IPS-18a (cell line): ENCODE measurements at regions not wholly inside any gene's neighbourhood (a gene's known extent, or its start where the extent isn't known, plus 50 kb on each side); places are given as distances from the start of the nearest gene placed in this dataset.

ENCODE experiments used
- H3K27ac ChIP-seq: one replicate; pipeline ENCODE4 v1.5.1; 2013; ENCODE audit warnings: low read length
- H3K27me3 ChIP-seq: one replicate; pipeline ENCODE4 v1.6.1; 2013; ENCODE audit warnings: mild to moderate bottlenecking, low read length; ENCODE audit not compliant: control insufficient read depth, insufficient read depth
- H3K36me3 ChIP-seq: one replicate; pipeline ENCODE4 v1.6.1; 2013; ENCODE audit warnings: low read depth, low read length; ENCODE audit not compliant: control insufficient read depth
- H3K4me1 ChIP-seq: one replicate; pipeline ENCODE4 v1.6.1; 2013; ENCODE audit warnings: low read depth, low read length; ENCODE audit not compliant: control insufficient read depth
- H3K4me3 ChIP-seq: one replicate; pipeline ENCODE4 v1.5.1; 2013; ENCODE audit warnings: low read length
- H3K9ac ChIP-seq: one replicate; pipeline ENCODE4 v1.6.1; 2013; ENCODE audit warnings: mild to moderate bottlenecking, low read length, moderate library complexity
- H3K9me3 ChIP-seq: one replicate; pipeline ENCODE4 v1.6.1; 2013; ENCODE audit warnings: low read depth, low read length; ENCODE audit not compliant: control insufficient read depth

DNA sequence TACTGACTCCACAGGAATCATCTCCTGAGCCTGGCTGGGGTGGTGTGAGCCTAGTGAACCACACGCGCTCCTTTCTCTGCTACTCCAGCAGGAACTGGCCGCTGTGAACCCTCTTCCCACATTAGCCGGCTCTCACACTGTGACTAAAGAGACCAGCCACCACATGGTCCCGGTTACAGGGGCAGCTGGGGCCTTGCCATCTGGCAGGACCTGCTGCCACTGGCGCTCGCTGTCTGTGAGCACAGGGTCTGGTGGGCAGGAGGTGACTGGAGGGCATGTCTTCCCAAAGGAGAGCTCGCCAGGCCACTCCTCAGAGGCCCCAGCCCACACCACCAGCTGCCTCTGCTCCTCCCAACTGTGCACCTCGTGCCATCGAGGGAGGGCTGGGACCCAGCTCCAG is 99.3 kb downstream of the SINHCAF start:
- H3K4me3 ChIP-seq, result no peak overlapping the region
- no peak overlapping the region for H3K27ac ChIP-seq
- peaks cover 10% of the 10 kb centered on the region for H3K4me1 ChIP-seq
- H3K9me3 ChIP-seq, result no peaks in the 10 kb centered on the region
- H3K36me3 ChIP-seq, result no peaks in the 10 kb centered on the region
- H3K9ac ChIP-seq, result no peak overlapping the region
- H3K27me3 ChIP-seq, result no peaks in the 10 kb centered on the region

DNA sequence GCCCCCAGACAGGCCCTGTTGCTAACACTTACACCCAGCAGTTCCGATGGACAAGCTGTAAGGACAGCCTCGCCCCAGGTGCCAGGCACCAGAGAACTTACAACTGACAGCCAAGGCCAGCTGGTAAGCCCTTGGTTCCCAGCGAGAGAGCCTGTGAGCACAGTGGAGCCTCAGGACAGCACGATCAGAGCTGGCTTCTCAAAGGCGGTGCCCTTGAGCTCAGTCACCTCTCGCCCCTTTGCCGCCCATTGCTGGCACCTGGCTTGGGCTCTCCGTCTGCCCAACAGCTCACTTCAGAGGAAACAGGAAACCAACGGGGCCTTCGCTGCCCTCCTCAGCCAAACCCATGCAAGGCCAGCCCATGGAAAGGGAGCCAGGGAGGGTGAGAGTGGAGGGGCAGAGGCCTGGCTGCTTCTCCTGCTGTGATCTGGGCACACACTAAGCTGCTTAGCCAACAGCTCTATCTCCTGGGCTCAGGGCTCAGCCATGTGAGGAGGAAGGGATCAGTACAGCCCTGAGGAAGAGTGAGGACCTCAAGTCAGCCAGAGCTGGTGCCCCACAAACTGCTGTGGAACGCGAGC is 98.5 kb downstream of the SINHCAF start:
- H3K9me3 ChIP-seq, result no peaks in the 10 kb centered on the region
- H3K27ac ChIP-seq, result no peak overlapping the region
- H3K4me3 ChIP-seq, result no peak overlapping the region
- no peaks in the 10 kb centered on the region for H3K27me3 ChIP-seq
- H3K36me3 ChIP-seq, result no peaks in the 10 kb centered on the region
- H3K4me1 ChIP-seq, result peaks cover 10% of the 10 kb centered on the region
- no peak overlapping the region for H3K9ac ChIP-seq

DNA sequence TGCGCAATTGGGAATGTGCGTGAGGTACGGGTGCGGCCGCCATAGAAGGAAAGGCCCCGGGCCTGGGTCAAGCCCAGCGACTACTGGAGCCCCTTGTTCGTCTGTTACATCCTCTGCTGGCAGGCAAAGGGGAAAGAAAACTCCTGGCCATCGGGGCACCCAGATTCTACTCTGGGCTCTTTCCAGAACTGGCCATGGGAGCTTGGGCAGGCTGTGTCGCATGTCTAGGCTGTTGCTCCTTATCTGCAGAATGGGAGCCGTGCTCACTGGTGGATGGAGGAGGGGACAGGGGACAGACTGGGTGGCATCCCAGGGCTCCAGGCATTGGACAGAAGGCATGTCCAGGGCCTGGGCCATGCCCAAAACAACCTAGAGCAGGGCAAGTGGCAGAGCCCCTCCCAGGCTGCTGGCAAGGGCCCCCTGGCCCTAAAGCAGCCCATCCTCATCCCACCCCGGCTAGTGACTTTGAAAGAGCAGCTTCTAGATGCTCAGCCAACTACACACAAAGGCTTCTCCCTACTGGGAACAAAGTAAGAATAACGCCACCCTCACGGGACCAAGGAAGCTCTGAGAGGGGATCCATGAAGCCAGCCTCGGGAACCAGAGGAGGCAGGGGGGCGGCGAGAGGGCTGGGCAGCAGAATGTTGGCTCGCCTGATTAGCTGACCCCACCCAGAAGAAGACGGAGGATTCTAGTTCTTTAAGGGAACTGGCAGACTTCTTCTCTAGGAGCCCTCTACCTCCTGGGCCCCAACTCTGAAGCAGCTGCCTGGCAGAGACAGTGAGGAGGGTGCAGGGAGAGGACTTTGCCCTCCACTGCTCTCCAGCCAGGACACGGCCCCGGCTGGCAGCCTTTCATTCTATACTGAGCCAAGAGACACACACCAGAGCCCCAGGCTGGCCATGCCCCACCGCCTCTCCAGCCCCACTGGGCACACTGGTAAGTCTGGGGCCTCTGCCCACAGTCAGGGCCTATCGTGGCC is 96.8 kb downstream of the SINHCAF start:
- Histone ChIP-seq H3K27ac (no peak overlapping the region), H3K4me1 (peaks cover 10% of the 10 kb centered on the region), H3K36me3 (no peaks in the 10 kb centered on the region), H3K27me3 (no peaks in the 10 kb centered on the region), H3K9me3 (no peaks in the 10 kb centered on the region), H3K4me3 (no peak overlapping the region), H3K9ac (no peak overlapping the region)

DNA sequence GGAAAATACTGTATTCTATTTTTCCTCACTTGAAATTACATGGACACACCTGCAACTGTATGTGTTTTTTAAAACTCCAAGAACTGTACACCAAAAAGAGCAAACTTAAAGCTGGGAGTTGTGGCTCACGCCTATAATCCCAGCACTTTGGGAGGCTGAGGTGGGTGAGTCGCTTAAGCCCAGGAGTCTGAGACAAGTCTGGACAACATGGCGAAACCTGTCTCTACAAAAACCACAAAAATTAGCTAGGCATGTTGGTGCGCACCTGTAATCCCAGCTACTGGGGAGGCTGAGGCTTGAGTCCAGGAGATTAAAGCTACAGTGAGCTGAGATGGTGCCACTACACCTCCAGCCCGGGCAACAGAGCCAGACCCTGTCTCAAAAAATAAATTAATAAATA is 95.9 kb downstream of the SINHCAF start:
- Histone ChIP-seq H3K27ac (no peak overlapping the region), H3K4me1 (peaks cover 5% of the 10 kb centered on the region), H3K36me3 (no peaks in the 10 kb centered on the region), H3K9me3 (no peaks in the 10 kb centered on the region), H3K27me3 (no peaks in the 10 kb centered on the region), H3K9ac (no peak overlapping the region), H3K4me3 (no peak overlapping the region)
